Urothelium cell line (cell line): ENCODE measurements at regions not wholly inside any gene's neighbourhood (a gene's known extent, or its start where the extent isn't known, plus 50 kb on each side); places are given as distances from the start of the nearest gene placed in this dataset.

Experiments
- DNase-seq: peaks from one replicate; pipeline ENCODE4 v3.0.0; 2011; ENCODE audit warnings: low spot score, mixed read lengths
- FAIRE-seq: peaks from 2 replicates; lab custom pipeline; 2011; peaks lifted over from hg19 to GRCh38; lab: Jason Lieb, UNC

- no peak for FAIRE-seq
- no peak for DNase-seq
Observed at GRCh38 chr13:99911965-99912566, 59.5 kb downstream of the ZIC5 start.

GRCh38 chr13:99911069-99911964 lies 60.2 kb downstream of the ZIC5 start:
- DNase-seq (no peak), FAIRE-seq (no peak)

- no peak for FAIRE-seq
- DNase-seq, result no peak
Observed at GRCh38 chr13:99909836-99910619, 61.5 kb downstream of the ZIC5 start.

DNA sequence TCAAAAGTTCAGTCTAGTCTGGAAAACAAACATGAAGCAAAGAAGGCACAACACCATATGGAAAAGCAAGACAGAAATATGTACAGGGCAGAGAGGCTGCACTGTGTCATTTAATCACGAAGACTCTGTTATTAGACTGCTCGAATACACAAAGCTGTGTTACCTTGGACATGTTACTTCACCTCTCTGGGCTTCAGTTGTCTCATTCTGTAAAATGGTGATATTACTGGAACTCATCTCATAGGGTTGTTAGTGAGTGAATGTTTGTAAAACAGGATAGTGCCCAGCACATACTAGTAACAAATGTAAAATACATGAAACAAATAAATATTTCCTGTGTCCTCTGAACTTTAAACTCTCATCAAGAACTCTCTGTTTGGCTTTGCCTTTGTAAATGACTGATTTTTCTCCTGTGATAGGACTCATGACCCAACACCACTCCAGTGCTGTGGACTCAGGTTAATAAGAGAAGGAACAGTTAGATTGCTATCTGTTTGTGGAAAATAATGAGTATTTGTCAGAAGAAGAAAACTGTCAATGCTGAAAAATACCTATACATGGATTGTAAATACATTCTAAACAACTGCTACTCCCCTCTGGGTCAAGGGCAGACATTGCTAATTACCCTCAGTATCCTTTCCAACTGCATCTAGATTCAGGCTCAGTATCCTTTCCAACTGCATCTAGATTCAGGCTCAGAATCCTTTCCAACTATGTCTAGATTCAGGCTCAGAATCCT lies 62.3 kb downstream of the ZIC5 start:
- FAIRE-seq (no peak), DNase-seq (no peak)

DNA sequence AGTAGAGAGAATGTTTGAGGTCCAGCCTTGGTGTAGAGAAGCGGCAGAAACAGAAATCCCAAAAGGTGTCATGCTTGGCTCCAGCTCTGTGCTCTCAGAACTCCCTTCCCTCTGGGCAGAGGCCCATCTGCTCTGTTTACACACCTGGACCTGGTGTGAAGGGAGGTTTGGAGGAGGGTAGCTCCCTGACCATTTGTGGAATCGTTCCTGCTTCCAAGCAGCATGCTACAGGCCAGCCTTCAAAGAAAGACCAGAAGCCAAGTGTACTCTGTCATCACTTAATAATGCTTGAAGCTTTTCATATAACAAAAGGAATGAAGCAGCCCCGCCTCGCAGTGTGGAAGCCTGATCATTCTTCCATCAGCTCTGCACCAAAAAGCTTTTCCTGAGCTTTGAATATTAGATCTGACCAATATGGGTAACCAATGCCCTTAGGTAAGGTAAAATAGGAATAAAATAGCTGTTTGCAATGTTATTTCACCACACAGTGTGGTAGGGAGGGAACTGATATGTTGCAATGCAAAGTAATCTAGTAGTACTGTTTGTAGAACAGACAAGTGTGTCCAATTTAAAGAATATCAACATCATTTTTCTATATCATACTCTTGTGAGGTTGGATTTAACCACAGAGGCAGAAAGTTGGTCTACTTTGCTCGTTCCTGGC lies 63.3 kb downstream of the ZIC5 start:
- FAIRE-seq (no peak), DNase-seq (no peak)

DNA sequence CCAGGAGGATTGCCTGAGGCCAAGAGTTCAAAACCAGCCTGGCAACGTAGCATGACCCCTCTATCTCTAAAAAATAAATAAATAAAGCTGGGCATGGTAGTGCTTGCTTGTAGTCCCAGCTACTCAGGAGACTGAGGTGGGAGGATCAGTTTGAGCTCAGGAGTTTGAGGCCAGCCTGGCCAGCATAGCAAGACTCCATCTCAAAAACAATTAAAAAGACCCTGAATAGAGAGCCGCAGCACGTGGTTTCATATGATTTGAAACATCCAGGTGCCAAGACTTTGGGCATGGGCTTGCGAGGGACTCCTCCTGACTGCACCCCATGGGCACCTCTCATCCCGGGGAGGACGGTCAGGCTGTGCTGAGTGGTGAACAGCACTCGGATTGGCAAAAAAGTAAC lies 63.9 kb downstream of the ZIC5 start:
- FAIRE-seq, result no peak

GRCh38 chr13:99907038-99907437 lies 64.5 kb downstream of the ZIC5 start:
- FAIRE-seq (no peak), DNase-seq (no peak)

More for the DNA sequence above, 63.9 kb downstream of the ZIC5 start:
- no peak for DNase-seq

DNA sequence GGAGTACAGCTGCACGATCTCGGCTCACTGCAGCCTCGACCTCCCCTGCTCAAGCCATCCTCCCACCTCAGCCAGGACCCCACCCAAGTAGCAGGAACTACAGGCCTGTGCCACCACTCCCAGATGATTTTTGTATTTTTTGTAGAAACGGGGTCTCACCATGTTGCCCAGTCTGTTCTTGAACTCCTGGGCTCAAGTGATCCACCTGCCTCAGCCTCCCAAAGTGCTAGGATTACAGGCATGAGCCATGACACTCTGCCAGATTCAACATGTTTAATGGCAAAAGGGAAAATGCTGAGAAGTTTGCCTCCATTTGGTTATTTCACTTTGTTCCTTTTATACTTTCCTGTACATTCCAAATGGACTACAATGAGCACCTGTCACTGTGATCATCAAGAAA lies 65.8 kb downstream of the ZIC5 start:
- DNase-seq (no peak), FAIRE-seq (no peak)

GRCh38 chr13:99905224-99905623 lies 66.3 kb downstream of the ZIC5 start:
- FAIRE-seq (no peak), DNase-seq (no peak)

- FAIRE-seq (no peak), DNase-seq (no peak)
Observed at GRCh38 chr13:99903140-99903539, 68.4 kb downstream of the ZIC5 start.

- no peak for FAIRE-seq
- no peak for DNase-seq
Observed at GRCh38 chr13:99902657-99903056, 68.9 kb downstream of the ZIC5 start.

DNA sequence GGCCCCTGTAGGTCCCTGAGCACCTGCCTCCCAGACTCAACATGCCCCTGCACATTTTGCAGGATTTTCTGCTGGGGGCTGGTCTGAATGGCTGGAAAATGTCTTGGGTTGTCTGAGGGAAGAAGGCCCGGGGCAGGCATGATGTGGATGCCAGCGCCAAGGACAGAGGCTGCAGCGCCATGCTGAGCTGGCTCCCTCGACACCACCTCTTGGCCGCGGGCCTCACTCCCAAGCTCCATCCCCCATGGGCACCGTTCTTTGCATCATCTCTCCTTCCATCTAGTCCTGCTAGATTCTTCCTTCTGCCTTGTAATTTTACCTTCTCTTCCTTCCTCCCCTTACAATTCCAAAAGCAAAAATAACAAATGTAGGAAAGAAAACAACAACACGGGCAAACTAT lies 70.6 kb downstream of the ZIC5 start:
- FAIRE-seq (no peak), DNase-seq (no peak)

DNA sequence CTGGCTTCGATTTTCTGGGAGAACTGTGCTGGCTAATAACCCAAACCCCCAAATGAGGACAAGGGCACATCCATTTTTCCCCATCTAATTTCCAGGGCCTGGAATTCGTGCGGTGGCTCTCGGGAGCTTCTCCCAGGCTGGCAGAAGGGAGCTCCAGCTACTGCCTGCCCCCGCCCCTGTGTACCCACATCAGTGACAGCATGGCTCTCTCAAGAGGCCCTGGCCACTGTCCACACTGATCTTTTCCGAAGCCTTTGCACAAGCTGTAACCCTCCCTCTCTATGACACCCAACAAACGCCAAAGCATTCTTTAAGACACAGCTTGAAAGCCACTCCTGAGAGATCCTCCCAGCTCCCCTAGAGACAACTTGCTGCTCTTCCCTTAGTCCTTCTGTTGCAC lies 73.1 kb downstream of the ZIC5 start:
- DNase-seq (no peak), FAIRE-seq (no peak)

- FAIRE-seq (no peak), DNase-seq (no peak)
Observed at GRCh38 chr13:99897076-99897440, 74.5 kb downstream of the ZIC5 start.

- FAIRE-seq (no peak), DNase-seq (no peak)
Observed at GRCh38 chr13:99896369-99897075, 75.0 kb downstream of the ZIC5 start.

DNA sequence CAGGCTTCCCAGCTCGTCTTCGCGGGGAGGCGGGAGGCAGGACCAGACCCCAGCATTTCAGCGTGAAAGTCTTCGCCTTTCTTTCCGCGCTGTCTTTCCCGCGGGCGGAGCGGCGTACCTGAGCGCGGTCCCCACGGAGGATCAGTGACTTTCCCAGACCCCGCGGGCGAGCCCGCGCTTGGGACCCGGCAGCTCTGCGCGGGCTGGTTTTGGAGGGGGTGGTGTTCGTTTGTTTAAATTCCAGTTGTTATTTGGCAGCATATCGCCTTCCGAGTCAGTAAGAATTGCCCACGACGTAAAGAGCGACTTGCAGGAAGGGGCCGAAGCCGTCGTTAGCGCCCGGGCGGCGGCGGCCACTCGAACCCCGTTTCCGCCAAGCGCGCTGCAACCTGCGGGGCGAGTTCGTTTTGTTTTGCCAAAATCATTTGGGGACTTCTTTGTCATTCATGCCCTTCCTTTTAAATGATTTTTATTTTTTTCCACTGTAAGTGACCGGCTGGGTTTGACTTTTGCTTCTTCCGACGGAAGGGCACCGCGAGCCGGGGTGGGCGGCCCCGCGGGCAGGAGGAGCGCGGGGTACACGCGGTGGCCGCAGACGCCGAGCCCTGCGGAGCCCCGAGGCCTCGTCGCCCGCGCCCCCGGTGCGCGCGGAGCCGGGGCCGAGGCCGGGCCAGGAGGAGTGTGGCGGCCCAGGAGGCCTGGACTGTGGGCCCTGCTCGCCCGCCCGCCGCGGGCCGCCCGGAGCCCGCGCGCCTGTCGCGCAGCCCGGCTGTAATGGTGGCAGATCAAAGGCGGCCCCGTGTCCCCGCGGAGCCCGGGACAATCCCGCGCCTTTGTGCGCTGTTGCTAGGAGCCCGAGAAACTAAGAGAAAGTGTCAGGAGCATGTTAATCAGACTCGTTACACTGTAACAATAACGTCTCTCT lies 75.9 kb downstream of the ZIC5 start:
- DNase-seq (no peak), FAIRE-seq (no peak)

- DNase-seq (no peak), FAIRE-seq (no peak)
Observed at GRCh38 chr13:99894840-99895443, 76.6 kb downstream of the ZIC5 start.

- FAIRE-seq (no peak), DNase-seq (no peak)
Observed at GRCh38 chr13:99894105-99894839, 77.3 kb downstream of the ZIC5 start.
